ENCODE measurements at regions not wholly inside any gene's neighbourhood (a gene's known extent, or its start where the extent isn't known, plus 50 kb on each side); places are given as distances from the start of the nearest gene placed in this dataset.

DNA sequence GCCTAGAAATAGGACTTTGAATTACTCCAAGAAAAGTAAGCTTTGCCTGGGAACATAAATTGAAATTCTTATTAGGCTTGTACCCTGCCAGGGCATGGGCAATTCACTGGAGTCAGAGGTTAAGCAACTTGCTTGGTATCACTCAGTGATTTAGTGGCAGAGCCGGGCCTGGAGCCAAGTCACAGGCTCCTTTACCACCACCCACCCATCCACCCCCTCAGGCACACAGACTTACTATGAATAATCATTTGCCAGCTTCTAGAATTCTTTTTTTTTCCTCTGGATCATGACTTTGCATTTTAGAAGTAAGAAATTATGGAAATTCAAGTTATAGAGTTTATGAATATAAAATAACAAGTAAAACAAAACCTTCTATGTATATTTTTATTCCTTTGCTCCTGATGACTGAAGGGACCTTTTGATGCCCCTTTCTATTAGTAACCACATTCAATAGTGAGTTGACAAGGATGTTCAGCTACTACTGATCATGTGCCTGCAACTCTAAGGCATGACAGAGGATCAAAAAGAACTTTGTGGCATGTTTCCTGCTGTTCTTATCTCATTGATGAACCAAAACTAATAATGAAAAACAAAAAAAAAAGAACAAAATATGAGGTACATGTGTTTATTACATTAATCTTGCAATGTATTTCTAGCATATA lies 614.7 kb downstream of the TLR4 start:
- no peaks in the 10 kb centered on the region for H3K36me3 ChIP-seq
- ATAC-seq, result no peak
- TF ChIP-seq POLR2A (IDR thresholded peaks at IDR 0.05), result no peak
- no peak for TF ChIP-seq POLR2AphosphoS5 (IDR thresholded peaks at IDR 0.05)
- no peak for TF ChIP-seq CTCF (IDR thresholded peaks at IDR 0.05)
- no peak for TF ChIP-seq EP300 (IDR thresholded peaks at IDR 0.05)
- no peak overlapping the region for H3K4me3 ChIP-seq
- no peak overlapping the region for H3K27ac ChIP-seq
- no peaks in the 10 kb centered on the region for H3K27me3 ChIP-seq
- H3K4me1 ChIP-seq, result no peaks in the 10 kb centered on the region
- 29% methylated on average over 1 of the region's 1 CpG; no CpG with 5 or more reads in 1 of the 2 donors for WGBS, 2 donors (ENCODE audit: low coverage in 1 of 2)
- H3K9me3 ChIP-seq, result no peaks in the 10 kb centered on the region

DNA sequence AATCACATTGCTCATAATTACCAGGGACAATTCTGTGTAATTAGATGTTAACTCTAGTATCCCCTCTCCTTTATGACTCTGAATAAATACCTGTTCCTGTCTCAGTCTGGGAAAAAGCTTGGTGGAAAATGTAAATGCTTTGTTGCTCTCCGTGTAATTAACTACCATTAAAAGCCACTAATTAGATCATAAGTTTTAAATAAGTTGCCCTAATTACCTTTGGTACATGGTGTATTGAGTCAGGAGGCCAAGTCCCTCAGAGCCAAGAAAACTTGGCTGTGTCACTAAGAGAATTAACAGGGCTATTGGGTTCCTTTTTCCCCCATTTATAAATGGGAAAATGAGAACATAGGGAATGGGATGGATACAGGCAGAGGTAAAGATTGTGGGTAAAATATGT lies 617.6 kb downstream of the TLR4 start:
- H3K27me3 ChIP-seq, result no peaks in the 10 kb centered on the region
- H3K36me3 ChIP-seq, result no peaks in the 10 kb centered on the region
- H3K9me3 ChIP-seq, result no peaks in the 10 kb centered on the region
- no peak overlapping the region for H3K4me3 ChIP-seq
- TF ChIP-seq POLR2A (IDR thresholded peaks at IDR 0.05) (no peak), POLR2AphosphoS5 (IDR thresholded peaks at IDR 0.05) (no peak), CTCF (IDR thresholded peaks at IDR 0.05) (no peak), EP300 (IDR thresholded peaks at IDR 0.05) (no peak)
- H3K4me1 ChIP-seq, result no peaks in the 10 kb centered on the region
- ATAC-seq, result no peak
- WGBS, 2 donors (ENCODE audit: low coverage in 1 of 2), result 33 to 67% methylated on average over 1 of the region's 1 CpG
- no peak overlapping the region for H3K27ac ChIP-seq

DNA sequence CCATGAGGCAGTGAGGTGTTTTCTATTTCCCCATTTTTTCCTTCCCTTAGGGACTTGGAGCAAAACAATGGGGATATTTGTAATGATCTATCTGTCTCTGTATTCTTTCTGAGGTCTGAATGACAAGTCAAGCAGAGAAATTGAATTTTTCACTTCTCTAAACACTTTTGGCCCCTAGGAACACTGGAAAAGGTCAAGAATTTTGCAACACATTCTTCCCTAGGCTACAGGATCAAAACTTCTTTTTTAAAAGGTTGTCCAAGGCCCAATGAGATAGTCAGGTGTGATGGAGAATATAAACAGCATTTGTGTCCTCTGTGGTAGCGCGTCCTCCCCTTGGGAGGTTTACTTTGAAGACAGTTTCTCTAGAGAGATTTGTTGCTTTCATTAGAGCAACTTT lies 620.5 kb downstream of the TLR4 start:
- 75 to 89% methylated on average over 2 of the region's 2 CpGs for WGBS, 2 donors (ENCODE audit: low coverage in 1 of 2)
- Histone ChIP-seq H3K4me1 (no peaks in the 10 kb centered on the region), H3K27me3 (no peaks in the 10 kb centered on the region), H3K4me3 (no peak overlapping the region), H3K36me3 (no peaks in the 10 kb centered on the region), H3K27ac (no peak overlapping the region), H3K9me3 (no peaks in the 10 kb centered on the region)
- ATAC-seq, result no peak
- TF ChIP-seq EP300 (IDR thresholded peaks at IDR 0.05), result no peak
- no peak for TF ChIP-seq POLR2AphosphoS5 (IDR thresholded peaks at IDR 0.05)
- no peak for TF ChIP-seq CTCF (IDR thresholded peaks at IDR 0.05)
- no peak for TF ChIP-seq POLR2A (IDR thresholded peaks at IDR 0.05)

- Histone ChIP-seq H3K4me1 (no peaks in the 10 kb centered on the region), H3K9me3 (no peaks in the 10 kb centered on the region), H3K27me3 (no peaks in the 10 kb centered on the region), H3K4me3 (no peak overlapping the region), H3K36me3 (no peaks in the 10 kb centered on the region), H3K27ac (no peak overlapping the region)
- 64 to 88% methylated on average over 2 of the region's 2 CpGs for WGBS, 2 donors (ENCODE audit: low coverage in 1 of 2)
- no peak for TF ChIP-seq POLR2AphosphoS5 (IDR thresholded peaks at IDR 0.05)
- TF ChIP-seq POLR2A (IDR thresholded peaks at IDR 0.05), result no peak
- no peak for TF ChIP-seq EP300 (IDR thresholded peaks at IDR 0.05)
- TF ChIP-seq CTCF (IDR thresholded peaks at IDR 0.05), result no peak
- no peak for ATAC-seq
Measured at GRCh38 chr9:118325757-118326156, 621.6 kb downstream of the TLR4 start.

- no peaks in the 10 kb centered on the region for H3K4me1 ChIP-seq
- 68 to 75% methylated on average over 5 of the region's 5 CpGs for WGBS, 2 donors (ENCODE audit: low coverage in 1 of 2)
- no peak overlapping the region for H3K4me3 ChIP-seq
- TF ChIP-seq POLR2A (IDR thresholded peaks at IDR 0.05) (no peak), POLR2AphosphoS5 (IDR thresholded peaks at IDR 0.05) (no peak), CTCF (IDR thresholded peaks at IDR 0.05) (no peak), EP300 (IDR thresholded peaks at IDR 0.05) (no peak)
- no peaks in the 10 kb centered on the region for H3K9me3 ChIP-seq
- no peak for ATAC-seq
- no peak overlapping the region for H3K27ac ChIP-seq
- H3K27me3 ChIP-seq, result no peaks in the 10 kb centered on the region
- H3K36me3 ChIP-seq, result no peaks in the 10 kb centered on the region
Measured at GRCh38 chr9:118326326-118326725, 622.1 kb downstream of the TLR4 start.
